ENCODE measurements at regions not wholly inside any gene's neighbourhood (a gene's known extent, or its start where the extent isn't known, plus 50 kb on each side); places are given as distances from the start of the nearest gene placed in this dataset.

GRCh38 chr3:63768386-63768785, 50.7 kb upstream of the C3orf49 start:
- TF ChIP-seq CTCF (IDR thresholded peaks at IDR 0.05; ENCODE audit: control extremely low read depth, extremely low read depth) = no peak
- no peak overlapping the region for H3K4me3 ChIP-seq
- no peaks in the 10 kb centered on the region for H3K9me3 ChIP-seq (ENCODE audit: control insufficient read depth in 4 of 4, insufficient read depth in 3 of 4, low read length in 3 of 4)
- H3K36me3 ChIP-seq (ENCODE audit: control insufficient read depth in 4 of 4, insufficient read depth in 4 of 4, low read length in 4 of 4) = no peaks in the 10 kb centered on the region
- H3K4me1 ChIP-seq (ENCODE audit: control insufficient read depth in 5 of 5, insufficient read depth in 5 of 5, low read length in 5 of 5) = no peaks in the 10 kb centered on the region
- 79 to 82% methylated on average over 3 of the region's 3 CpGs for WGBS, 2 donors
- no peaks in the 10 kb centered on the region for H3K27me3 ChIP-seq (ENCODE audit: control insufficient read depth in 3 of 3, insufficient read depth in 3 of 3, low read length in 2 of 3)
- no peak overlapping the region for H3K9ac ChIP-seq (ENCODE audit: insufficient read depth in 1 of 2, low read length in 2 of 2)
- no peak overlapping the region for H3K27ac ChIP-seq (ENCODE audit: low read depth in 1 of 2, low read length in 1 of 2)
- no peak for DNase-seq
- ATAC-seq (ENCODE audit: insufficient read depth, low FRiP score) = no peak

DNA sequence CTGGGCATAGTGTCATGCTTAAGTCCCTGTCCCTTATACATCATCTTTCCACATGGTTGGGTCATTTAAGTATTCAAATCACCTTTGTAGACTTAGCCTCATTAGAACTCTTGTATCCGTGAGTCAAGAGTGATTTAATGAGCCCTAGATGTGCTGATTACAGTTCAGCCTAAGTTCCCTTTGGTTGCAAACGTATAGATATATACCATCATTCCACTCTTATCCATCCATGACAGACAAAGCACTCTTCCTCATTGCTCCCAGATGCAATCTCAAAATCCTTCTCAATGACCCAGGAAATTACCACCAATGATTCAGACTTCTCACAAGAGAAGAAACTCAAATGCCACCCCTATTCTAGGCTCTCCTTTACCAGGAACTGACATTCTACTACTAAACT, 50.2 kb upstream of the C3orf49 start:
- Histone ChIP-seq H3K27me3 (ENCODE audit: control insufficient read depth in 3 of 3, insufficient read depth in 3 of 3, low read length in 2 of 3) (no peaks in the 10 kb centered on the region), H3K27ac (ENCODE audit: low read depth in 1 of 2, low read length in 1 of 2) (no peak overlapping the region), H3K9ac (ENCODE audit: insufficient read depth in 1 of 2, low read length in 2 of 2) (no peak overlapping the region), H3K4me1 (ENCODE audit: control insufficient read depth in 5 of 5, insufficient read depth in 5 of 5, low read length in 5 of 5) (no peaks in the 10 kb centered on the region), H3K9me3 (ENCODE audit: control insufficient read depth in 4 of 4, insufficient read depth in 3 of 4, low read length in 3 of 4) (no peaks in the 10 kb centered on the region), H3K4me3 (no peak overlapping the region), H3K36me3 (ENCODE audit: control insufficient read depth in 4 of 4, insufficient read depth in 4 of 4, low read length in 4 of 4) (no peaks in the 10 kb centered on the region)
- DNase-seq (no peak), ATAC-seq (ENCODE audit: insufficient read depth, low FRiP score) (no peak)
- 71 to 76% methylated on average over 2 of the region's 2 CpGs for WGBS, 2 donors
- no peak for TF ChIP-seq CTCF (IDR thresholded peaks at IDR 0.05; ENCODE audit: control extremely low read depth, extremely low read depth)
